ENCODE measurements at regions not wholly inside any gene's neighbourhood (a gene's known extent, or its start where the extent isn't known, plus 50 kb on each side); places are given as distances from the start of the nearest gene placed in this dataset.

DNA sequence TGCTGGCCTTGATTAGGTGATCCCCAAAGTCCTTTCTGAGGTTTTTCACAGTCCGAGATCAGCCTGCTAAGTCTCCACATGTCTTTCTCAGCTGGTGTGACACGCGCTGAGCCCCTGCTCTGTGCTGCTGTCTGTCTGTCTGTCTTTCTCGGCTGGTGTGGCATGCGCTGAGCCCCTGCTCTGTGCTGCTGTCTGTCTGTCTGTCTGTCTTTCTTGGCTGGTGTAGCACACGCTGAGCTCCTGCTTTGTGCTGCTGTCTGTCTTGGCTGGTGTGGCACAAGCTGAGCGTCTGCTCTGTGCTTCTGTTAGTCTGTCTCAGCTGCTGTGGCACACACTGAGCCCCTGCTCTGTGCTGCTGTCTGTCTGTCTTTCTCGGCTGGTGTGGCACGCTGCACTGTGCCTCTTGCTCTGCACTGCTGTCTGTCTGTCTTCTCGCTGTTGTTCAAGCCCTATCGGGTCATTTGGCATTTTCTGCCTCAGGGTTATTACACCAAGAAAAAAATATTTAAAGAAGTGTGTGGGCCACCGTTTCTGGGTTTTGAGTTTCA lies 217.3 kb upstream of the SHH start:
- H3K9me3 ChIP-seq (ENCODE audit: control insufficient read depth, insufficient read depth, low read depth, low read length) = no peaks in the 10 kb centered on the region
- H3K36me3 ChIP-seq (ENCODE audit: control insufficient read depth, insufficient read depth, low read length) = no peaks in the 10 kb centered on the region
- H3K4me2 ChIP-seq (ENCODE audit: extremely low read depth, insufficient read depth, low read length) = no peak overlapping the region
- no peak overlapping the region for H3K27ac ChIP-seq (ENCODE audit: insufficient read depth, low read length)
- H3K79me2 ChIP-seq (ENCODE audit: control insufficient read depth, insufficient read depth, low read length) = no peaks in the 10 kb centered on the region
- DNase-seq (ENCODE audit: low read depth in 2 of 2) = no peak
- TF ChIP-seq EZH2 (IDR thresholded peaks at IDR 0.05; ENCODE audit: low read length, missing control alignments) = no peak
- TF ChIP-seq, protein P1, sequence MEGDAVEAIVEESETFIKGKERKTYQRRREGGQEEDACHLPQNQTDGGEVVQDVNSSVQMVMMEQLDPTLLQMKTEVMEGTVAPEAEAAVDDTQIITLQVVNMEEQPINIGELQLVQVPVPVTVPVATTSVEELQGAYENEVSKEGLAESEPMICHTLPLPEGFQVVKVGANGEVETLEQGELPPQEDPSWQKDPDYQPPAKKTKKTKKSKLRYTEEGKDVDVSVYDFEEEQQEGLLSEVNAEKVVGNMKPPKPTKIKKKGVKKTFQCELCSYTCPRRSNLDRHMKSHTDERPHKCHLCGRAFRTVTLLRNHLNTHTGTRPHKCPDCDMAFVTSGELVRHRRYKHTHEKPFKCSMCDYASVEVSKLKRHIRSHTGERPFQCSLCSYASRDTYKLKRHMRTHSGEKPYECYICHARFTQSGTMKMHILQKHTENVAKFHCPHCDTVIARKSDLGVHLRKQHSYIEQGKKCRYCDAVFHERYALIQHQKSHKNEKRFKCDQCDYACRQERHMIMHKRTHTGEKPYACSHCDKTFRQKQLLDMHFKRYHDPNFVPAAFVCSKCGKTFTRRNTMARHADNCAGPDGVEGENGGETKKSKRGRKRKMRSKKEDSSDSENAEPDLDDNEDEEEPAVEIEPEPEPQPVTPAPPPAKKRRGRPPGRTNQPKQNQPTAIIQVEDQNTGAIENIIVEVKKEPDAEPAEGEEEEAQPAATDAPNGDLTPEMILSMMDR (conservative IDR thresholded peaks at IDR 0.05 in 1 of 2, IDR thresholded peaks at IDR 0.05 in 1 of 2; ENCODE audit: low read depth in 1 of 2, low read length in 2 of 2) = no peak
- H3K9ac ChIP-seq (ENCODE audit: insufficient read depth, low read length) = no peak overlapping the region
- no peaks in the 10 kb centered on the region for H3K27me3 ChIP-seq (ENCODE audit: control insufficient read depth, insufficient read depth, low read length)
- no peak overlapping the region for H3K4me3 ChIP-seq (replicated peaks in 1 of 4; ENCODE audit: control extremely low read depth in 1 of 4, insufficient read depth in 1 of 4, low read depth in 3 of 4, low read length in 4 of 4)
- no peaks in the 10 kb centered on the region for H3K4me1 ChIP-seq (ENCODE audit: control insufficient read depth, extremely low read depth, insufficient read depth, low read length)
- no peak overlapping the region for H2AFZ ChIP-seq (ENCODE audit: low read length)
- H4K20me1 ChIP-seq (ENCODE audit: control insufficient read depth, extremely low read depth, insufficient read depth, low read length) = no peaks in the 10 kb centered on the region

DNA sequence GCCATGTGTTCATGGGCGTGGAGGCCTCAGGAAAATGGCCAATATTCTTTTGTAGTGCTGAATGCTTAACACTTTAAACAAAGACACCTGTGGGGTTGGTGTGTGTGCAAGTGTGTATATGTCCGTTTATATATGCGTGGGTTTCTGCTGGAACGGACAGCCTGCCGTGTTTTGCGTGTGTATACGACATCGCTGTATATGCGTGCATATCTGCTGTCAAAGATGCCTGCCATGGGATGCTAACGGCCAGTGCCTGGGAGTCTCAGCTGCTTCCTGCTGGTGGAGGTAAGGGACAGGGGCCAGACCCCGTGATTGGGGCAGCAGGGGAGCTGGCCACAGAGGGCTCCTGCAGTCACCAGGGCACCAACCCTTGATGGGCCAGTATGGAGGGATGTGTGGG lies 216.3 kb upstream of the SHH start:
- no peak for TF ChIP-seq EZH2 (IDR thresholded peaks at IDR 0.05; ENCODE audit: low read length, missing control alignments)
- TF ChIP-seq, protein P1 (conservative IDR thresholded peaks at IDR 0.05 in 1 of 2, IDR thresholded peaks at IDR 0.05 in 1 of 2; ENCODE audit: low read depth in 1 of 2, low read length in 2 of 2) = no peak
- H3K36me3 ChIP-seq (ENCODE audit: control insufficient read depth, insufficient read depth, low read length) = no peaks in the 10 kb centered on the region
- no peak for DNase-seq (ENCODE audit: low read depth in 2 of 2)
- H3K9me3 ChIP-seq (ENCODE audit: control insufficient read depth, insufficient read depth, low read depth, low read length) = no peaks in the 10 kb centered on the region
- no peak overlapping the region for H3K4me2 ChIP-seq (ENCODE audit: extremely low read depth, insufficient read depth, low read length)
- no peaks in the 10 kb centered on the region for H4K20me1 ChIP-seq (ENCODE audit: control insufficient read depth, extremely low read depth, insufficient read depth, low read length)
- no peak overlapping the region for H3K4me3 ChIP-seq (replicated peaks in 1 of 4; ENCODE audit: control extremely low read depth in 1 of 4, insufficient read depth in 1 of 4, low read depth in 3 of 4, low read length in 4 of 4)
- H2AFZ ChIP-seq (ENCODE audit: low read length) = no peak overlapping the region
- H3K4me1 ChIP-seq (ENCODE audit: control insufficient read depth, extremely low read depth, insufficient read depth, low read length) = no peaks in the 10 kb centered on the region
- no peak overlapping the region for H3K9ac ChIP-seq (ENCODE audit: insufficient read depth, low read length)
- no peaks in the 10 kb centered on the region for H3K79me2 ChIP-seq (ENCODE audit: control insufficient read depth, insufficient read depth, low read length)
- H3K27ac ChIP-seq (ENCODE audit: insufficient read depth, low read length) = no peak overlapping the region
- no peaks in the 10 kb centered on the region for H3K27me3 ChIP-seq (ENCODE audit: control insufficient read depth, insufficient read depth, low read length)

DNA sequence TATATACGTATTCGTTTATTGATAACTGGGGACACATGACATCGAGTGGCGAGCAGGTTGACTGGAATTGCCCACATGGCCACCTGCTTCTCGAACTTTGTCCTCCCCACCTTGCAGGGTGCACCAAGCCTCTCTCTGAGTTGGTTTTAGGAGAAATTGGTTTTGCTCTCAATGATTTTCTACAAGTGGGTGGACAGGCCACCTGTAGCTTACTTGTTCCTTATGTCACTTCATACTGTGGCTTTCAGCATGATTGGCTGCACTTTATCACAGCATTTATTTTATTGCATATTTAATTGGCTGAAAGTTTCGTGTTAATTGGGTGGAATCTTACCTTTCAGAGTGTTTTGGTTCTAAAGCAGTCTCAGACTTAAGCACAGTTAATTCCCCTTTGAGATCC lies 215.6 kb upstream of the SHH start:
- H3K9me3 ChIP-seq (ENCODE audit: control insufficient read depth, insufficient read depth, low read depth, low read length) = no peaks in the 10 kb centered on the region
- H3K27ac ChIP-seq (ENCODE audit: insufficient read depth, low read length) = no peak overlapping the region
- no peak for DNase-seq (ENCODE audit: low read depth in 2 of 2)
- no peaks in the 10 kb centered on the region for H4K20me1 ChIP-seq (ENCODE audit: control insufficient read depth, extremely low read depth, insufficient read depth, low read length)
- H3K4me1 ChIP-seq (ENCODE audit: control insufficient read depth, extremely low read depth, insufficient read depth, low read length) = no peaks in the 10 kb centered on the region
- H3K79me2 ChIP-seq (ENCODE audit: control insufficient read depth, insufficient read depth, low read length) = no peaks in the 10 kb centered on the region
- H3K9ac ChIP-seq (ENCODE audit: insufficient read depth, low read length) = no peak overlapping the region
- no peak overlapping the region for H3K4me2 ChIP-seq (ENCODE audit: extremely low read depth, insufficient read depth, low read length)
- TF ChIP-seq EZH2 (IDR thresholded peaks at IDR 0.05; ENCODE audit: low read length, missing control alignments) = no peak
- TF ChIP-seq, protein P1 (conservative IDR thresholded peaks at IDR 0.05 in 1 of 2, IDR thresholded peaks at IDR 0.05 in 1 of 2; ENCODE audit: low read depth in 1 of 2, low read length in 2 of 2) = no peak
- H3K36me3 ChIP-seq (ENCODE audit: control insufficient read depth, insufficient read depth, low read length) = no peaks in the 10 kb centered on the region
- no peak overlapping the region for H2AFZ ChIP-seq (ENCODE audit: low read length)
- H3K4me3 ChIP-seq (replicated peaks in 1 of 4; ENCODE audit: control extremely low read depth in 1 of 4, insufficient read depth in 1 of 4, low read depth in 3 of 4, low read length in 4 of 4) = no peak overlapping the region
- H3K27me3 ChIP-seq (ENCODE audit: control insufficient read depth, insufficient read depth, low read length) = no peaks in the 10 kb centered on the region
